D721Med (cell line): ENCODE measurements at regions not wholly inside any gene's neighbourhood (a gene's known extent, or its start where the extent isn't known, plus 50 kb on each side); places are given as distances from the start of the nearest gene placed in this dataset.

Source experiments
- DNase-seq: peaks from one replicate; pipeline ENCODE4 v3.0.0; 2011; ENCODE audit warnings: low spot score; ENCODE audit not compliant: insufficient read length
- FAIRE-seq: peaks from 2 replicates; lab custom pipeline; 2011; peaks lifted over from hg19 to GRCh38; lab: Jason Lieb, UNC
- TF ChIP-seq, protein P1 (sequence below): IDR thresholded peaks from 2 replicates; pipeline ENCODE4 v1.5.1; 2012; ENCODE audit warnings: mild to moderate bottlenecking, control low read depth; ENCODE audit not compliant: insufficient read depth; ENCODE audit errors: missing control alignments

DNA sequence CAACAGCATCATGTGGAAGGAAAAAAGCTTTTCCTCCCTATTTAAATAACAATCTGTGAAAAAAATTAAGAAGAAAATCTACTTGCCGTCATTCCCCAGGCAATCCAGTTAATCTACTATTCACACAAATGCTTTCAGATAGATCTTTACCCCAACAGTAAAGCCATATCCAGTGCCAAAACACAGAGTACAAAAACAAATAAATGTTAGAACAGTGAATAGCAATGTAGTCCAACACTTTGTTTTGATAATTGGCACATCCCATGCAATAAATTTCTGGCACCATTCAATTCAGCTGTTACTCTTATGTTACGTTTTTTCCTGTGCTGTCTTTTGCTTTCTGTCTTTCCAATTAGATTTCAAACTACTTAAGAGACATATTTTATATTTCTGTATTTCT lies 2245.5 kb upstream of the WWC1 start:
- FAIRE-seq (peak; percentile 56), DNase-seq (no peak)
- TF ChIP-seq, protein P1, sequence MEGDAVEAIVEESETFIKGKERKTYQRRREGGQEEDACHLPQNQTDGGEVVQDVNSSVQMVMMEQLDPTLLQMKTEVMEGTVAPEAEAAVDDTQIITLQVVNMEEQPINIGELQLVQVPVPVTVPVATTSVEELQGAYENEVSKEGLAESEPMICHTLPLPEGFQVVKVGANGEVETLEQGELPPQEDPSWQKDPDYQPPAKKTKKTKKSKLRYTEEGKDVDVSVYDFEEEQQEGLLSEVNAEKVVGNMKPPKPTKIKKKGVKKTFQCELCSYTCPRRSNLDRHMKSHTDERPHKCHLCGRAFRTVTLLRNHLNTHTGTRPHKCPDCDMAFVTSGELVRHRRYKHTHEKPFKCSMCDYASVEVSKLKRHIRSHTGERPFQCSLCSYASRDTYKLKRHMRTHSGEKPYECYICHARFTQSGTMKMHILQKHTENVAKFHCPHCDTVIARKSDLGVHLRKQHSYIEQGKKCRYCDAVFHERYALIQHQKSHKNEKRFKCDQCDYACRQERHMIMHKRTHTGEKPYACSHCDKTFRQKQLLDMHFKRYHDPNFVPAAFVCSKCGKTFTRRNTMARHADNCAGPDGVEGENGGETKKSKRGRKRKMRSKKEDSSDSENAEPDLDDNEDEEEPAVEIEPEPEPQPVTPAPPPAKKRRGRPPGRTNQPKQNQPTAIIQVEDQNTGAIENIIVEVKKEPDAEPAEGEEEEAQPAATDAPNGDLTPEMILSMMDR = no peak

DNA sequence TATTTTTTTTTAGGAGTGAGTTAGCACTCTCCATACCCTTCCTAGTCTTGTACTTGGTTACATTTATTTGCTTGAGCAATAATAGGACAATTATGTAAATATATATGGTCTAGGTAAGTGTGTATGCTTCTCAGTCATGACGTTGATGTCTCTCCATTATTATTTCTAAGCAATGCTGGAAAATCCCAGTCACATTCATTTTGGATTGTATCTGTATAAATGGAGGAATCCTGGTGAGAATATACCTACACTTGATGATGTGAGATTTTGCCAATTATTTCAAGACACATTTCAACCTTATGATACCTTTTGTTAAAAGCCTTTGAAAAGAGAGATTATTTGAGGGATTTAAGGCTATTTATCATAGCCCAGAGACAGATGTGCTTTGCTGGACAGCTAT lies 2244.5 kb upstream of the WWC1 start:
- FAIRE-seq = no peak
- DNase-seq = no peak
- TF ChIP-seq, protein P1 = no peak

GRCh38 chr5:166050531-166050930 lies 2240.9 kb upstream of the WWC1 start:
- TF ChIP-seq, protein P1 = no peak
- FAIRE-seq (no peak), DNase-seq (no peak)

DNA sequence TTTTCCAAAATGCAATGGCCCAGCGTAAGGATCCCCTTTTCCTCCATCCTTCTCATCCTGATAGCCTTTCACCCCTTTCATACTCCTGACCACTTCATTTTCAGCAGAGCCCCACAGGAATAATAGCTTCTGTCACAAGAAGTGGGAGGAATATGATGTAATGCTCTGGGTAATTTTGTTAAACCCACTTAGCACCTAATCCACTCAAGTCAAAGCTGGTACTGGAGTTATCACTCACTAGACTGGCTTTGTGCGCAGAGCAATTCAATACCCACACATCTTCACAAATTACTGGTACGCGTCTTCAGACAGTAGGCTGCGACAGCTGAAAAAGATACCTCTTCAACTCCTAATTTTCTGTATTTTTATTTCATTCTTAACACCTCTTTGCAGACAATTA lies 2232.8 kb upstream of the WWC1 start:
- FAIRE-seq = peak; percentile 71
- DNase-seq = no peak
- TF ChIP-seq, protein P1 = no peak

- no peak for FAIRE-seq
- no peak for DNase-seq
- TF ChIP-seq, protein P1 = no peak
These were observed 2229.4 kb upstream of the WWC1 start for GRCh38 chr5:166062094-166062493.

- no peak for FAIRE-seq
- DNase-seq = no peak
- TF ChIP-seq, protein P1 = no peak
These were observed 2228.7 kb upstream of the WWC1 start for GRCh38 chr5:166062719-166063118.

DNA sequence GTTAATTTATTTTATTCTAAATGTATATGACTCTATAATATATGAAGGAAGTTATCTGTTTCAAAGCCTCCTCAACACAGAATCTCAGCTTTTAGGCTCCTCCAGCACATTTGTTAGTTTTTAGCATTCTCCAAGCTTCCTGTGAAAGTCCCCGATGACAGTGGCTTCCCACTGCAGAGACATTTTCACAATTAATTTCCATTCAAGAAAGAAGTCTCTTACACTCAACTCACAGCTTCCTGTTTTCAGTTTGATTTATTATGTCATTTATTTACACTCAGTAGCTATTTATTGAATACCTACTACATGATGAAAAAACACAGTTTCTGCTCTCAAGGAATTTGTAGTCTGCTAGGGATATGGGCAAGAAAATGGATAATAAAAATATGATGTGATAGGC lies 2228.2 kb upstream of the WWC1 start:
- no peak for DNase-seq
- TF ChIP-seq, protein P1 = no peak
- no peak for FAIRE-seq
